NCI-H510A treated with DMSO at 0.1 percent for 48 hours (cell line): ENCODE measurements at regions not wholly inside any gene's neighbourhood (a gene's known extent, or its start where the extent isn't known, plus 50 kb on each side); places are given as distances from the start of the nearest gene placed in this dataset.
"Not testable (repeated sequence)": the region's sequence is repeated elsewhere in the genome, so short reads cannot be mapped to it uniquely, and the experiment has no call there.

Source experiments
- DNase-seq: peaks from one replicate; lab custom pipeline; 2025; lab: John Stamatoyannopoulos, UW

- no peak for DNase-seq
These were observed 94.0 kb upstream of the UMPS start for GRCh38 chr3:124636101-124636862.

GRCh38 chr3:124636863-124637296 lies 93.4 kb upstream of the UMPS start:
- DNase-seq, result no peak

GRCh38 chr3:124639406-124640237 lies 90.6 kb upstream of the UMPS start:
- DNase-seq, result no peak

GRCh38 chr3:124640635-124641306 lies 89.5 kb upstream of the UMPS start:
- DNase-seq, result no peak

GRCh38 chr3:124643453-124643852 lies 86.8 kb upstream of the UMPS start:
- DNase-seq, result no peak

- not testable (repeated sequence) for DNase-seq
These were observed 84.1 kb upstream of the UMPS start for GRCh38 chr3:124646186-124646585.

GRCh38 chr3:124648551-124648950 lies 81.7 kb upstream of the UMPS start:
- no peak for DNase-seq

GRCh38 chr3:124650798-124651197 lies 79.5 kb upstream of the UMPS start:
- DNase-seq, result no peak

GRCh38 chr3:124651416-124651815 lies 78.8 kb upstream of the UMPS start:
- DNase-seq, result not testable (repeated sequence)

GRCh38 chr3:124652009-124652408 lies 78.2 kb upstream of the UMPS start:
- no peak for DNase-seq

- DNase-seq, result no peak
These were observed 77.0 kb upstream of the UMPS start for GRCh38 chr3:124653071-124653796.

GRCh38 chr3:124653797-124654469 lies 76.3 kb upstream of the UMPS start:
- no peak for DNase-seq

GRCh38 chr3:124654470-124654845 lies 75.8 kb upstream of the UMPS start:
- DNase-seq, result no peak

GRCh38 chr3:124656531-124656930 lies 73.7 kb upstream of the UMPS start:
- DNase-seq, result no peak

GRCh38 chr3:124657138-124657537 lies 73.1 kb upstream of the UMPS start:
- no peak for DNase-seq

- DNase-seq, result no peak
These were observed 72.0 kb upstream of the UMPS start for GRCh38 chr3:124658270-124658669.

GRCh38 chr3:124659175-124659574 lies 71.1 kb upstream of the UMPS start:
- DNase-seq, result no peak

- no peak for DNase-seq
These were observed 69.7 kb upstream of the UMPS start for GRCh38 chr3:124660599-124660998.

- DNase-seq, result no peak
These were observed 66.6 kb upstream of the UMPS start for GRCh38 chr3:124663690-124664089.

GRCh38 chr3:124664804-124665203 lies 65.4 kb upstream of the UMPS start:
- no peak for DNase-seq

- DNase-seq, result no peak
These were observed 64.2 kb upstream of the UMPS start for GRCh38 chr3:124666067-124666466.

- no peak for DNase-seq
These were observed 60.8 kb upstream of the UMPS start for GRCh38 chr3:124669470-124669869.
